ENCODE measurements at regions not wholly inside any gene's neighbourhood (a gene's known extent, or its start where the extent isn't known, plus 50 kb on each side); places are given as distances from the start of the nearest gene placed in this dataset.

GRCh38 chr10:78894089-78894840 lies 174.5 kb upstream of the ZMIZ1 start:
- no peak for TF ChIP-seq CTCF (IDR thresholded peaks at IDR 0.05; ENCODE audit: insufficient read depth, low read depth, low read length)
- H3K4me3 ChIP-seq (ENCODE audit: low read depth, low read length): no peak overlapping the region
- DNase-seq (ENCODE audit: low read depth): no peak

- H3K4me3 ChIP-seq (ENCODE audit: low read depth, low read length): no peak overlapping the region
- no peak for DNase-seq (ENCODE audit: low read depth)
- TF ChIP-seq CTCF (IDR thresholded peaks at IDR 0.05; ENCODE audit: insufficient read depth, low read depth, low read length): no peak
These were observed 173.9 kb upstream of the ZMIZ1 start for GRCh38 chr10:78894841-78895195.

- H3K4me3 ChIP-seq (ENCODE audit: low read depth, low read length): no peak overlapping the region
- TF ChIP-seq CTCF (IDR thresholded peaks at IDR 0.05; ENCODE audit: insufficient read depth, low read depth, low read length): no peak
- no peak for DNase-seq (ENCODE audit: low read depth)
These were observed 173.3 kb upstream of the ZMIZ1 start for GRCh38 chr10:78895469-78895868.

- no peak overlapping the region for H3K4me3 ChIP-seq (ENCODE audit: low read depth, low read length)
- no peak for DNase-seq (ENCODE audit: low read depth)
- TF ChIP-seq CTCF (IDR thresholded peaks at IDR 0.05; ENCODE audit: insufficient read depth, low read depth, low read length): no peak
These were observed 172.4 kb upstream of the ZMIZ1 start for GRCh38 chr10:78896159-78896928.

- no peak overlapping the region for H3K4me3 ChIP-seq (ENCODE audit: low read depth, low read length)
- no peak for DNase-seq (ENCODE audit: low read depth)
- TF ChIP-seq CTCF (IDR thresholded peaks at IDR 0.05; ENCODE audit: insufficient read depth, low read depth, low read length): no peak
These were observed 170.2 kb upstream of the ZMIZ1 start for GRCh38 chr10:78898341-78899097.

GRCh38 chr10:78899098-78899754 lies 169.5 kb upstream of the ZMIZ1 start:
- DNase-seq (ENCODE audit: low read depth): no peak
- H3K4me3 ChIP-seq (ENCODE audit: low read depth, low read length): no peak overlapping the region
- no peak for TF ChIP-seq CTCF (IDR thresholded peaks at IDR 0.05; ENCODE audit: insufficient read depth, low read depth, low read length)

All from fibroblast of villous mesenchyme (primary cell).